ENCODE measurements at regions not wholly inside any gene's neighbourhood (a gene's known extent, or its start where the extent isn't known, plus 50 kb on each side); places are given as distances from the start of the nearest gene placed in this dataset.

GRCh38 chr2:176753205-176753604 is 459.4 kb upstream of the HNRNPA3 start:
- ChIA-PET CTCF (interaction anchor here (1.4 kb wide), 1 partner anchor 626 kb away, joined by 4 read pairs; no protein-coding TSS in a partner anchor), POLR2A (no interaction called here)
- DNase-seq (ENCODE audit: low read depth, low spot score), result no peak
- H3K4me3 ChIP-seq (ENCODE audit: low read depth, low read length), result no peak overlapping the region
- TF ChIP-seq, protein P1, sequence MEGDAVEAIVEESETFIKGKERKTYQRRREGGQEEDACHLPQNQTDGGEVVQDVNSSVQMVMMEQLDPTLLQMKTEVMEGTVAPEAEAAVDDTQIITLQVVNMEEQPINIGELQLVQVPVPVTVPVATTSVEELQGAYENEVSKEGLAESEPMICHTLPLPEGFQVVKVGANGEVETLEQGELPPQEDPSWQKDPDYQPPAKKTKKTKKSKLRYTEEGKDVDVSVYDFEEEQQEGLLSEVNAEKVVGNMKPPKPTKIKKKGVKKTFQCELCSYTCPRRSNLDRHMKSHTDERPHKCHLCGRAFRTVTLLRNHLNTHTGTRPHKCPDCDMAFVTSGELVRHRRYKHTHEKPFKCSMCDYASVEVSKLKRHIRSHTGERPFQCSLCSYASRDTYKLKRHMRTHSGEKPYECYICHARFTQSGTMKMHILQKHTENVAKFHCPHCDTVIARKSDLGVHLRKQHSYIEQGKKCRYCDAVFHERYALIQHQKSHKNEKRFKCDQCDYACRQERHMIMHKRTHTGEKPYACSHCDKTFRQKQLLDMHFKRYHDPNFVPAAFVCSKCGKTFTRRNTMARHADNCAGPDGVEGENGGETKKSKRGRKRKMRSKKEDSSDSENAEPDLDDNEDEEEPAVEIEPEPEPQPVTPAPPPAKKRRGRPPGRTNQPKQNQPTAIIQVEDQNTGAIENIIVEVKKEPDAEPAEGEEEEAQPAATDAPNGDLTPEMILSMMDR (IDR thresholded peaks at IDR 0.05; ENCODE audit: insufficient read depth, low read length, missing control alignments), result no peak

- TF ChIP-seq, protein P1 (IDR thresholded peaks at IDR 0.05; ENCODE audit: insufficient read depth, low read length, missing control alignments), result no peak
- no peak overlapping the region for H3K4me3 ChIP-seq (ENCODE audit: low read depth, low read length)
- no peak for DNase-seq (ENCODE audit: low read depth, low spot score)
- CTCF ChIA-PET, result interaction anchor here (1.4 kb wide), 1 partner anchor 627 kb away, joined by 4 read pairs; no protein-coding TSS in a partner anchor
- POLR2A ChIA-PET, result no interaction called here
Measured at GRCh38 chr2:176753752-176754474, 458.7 kb upstream of the HNRNPA3 start.

DNA sequence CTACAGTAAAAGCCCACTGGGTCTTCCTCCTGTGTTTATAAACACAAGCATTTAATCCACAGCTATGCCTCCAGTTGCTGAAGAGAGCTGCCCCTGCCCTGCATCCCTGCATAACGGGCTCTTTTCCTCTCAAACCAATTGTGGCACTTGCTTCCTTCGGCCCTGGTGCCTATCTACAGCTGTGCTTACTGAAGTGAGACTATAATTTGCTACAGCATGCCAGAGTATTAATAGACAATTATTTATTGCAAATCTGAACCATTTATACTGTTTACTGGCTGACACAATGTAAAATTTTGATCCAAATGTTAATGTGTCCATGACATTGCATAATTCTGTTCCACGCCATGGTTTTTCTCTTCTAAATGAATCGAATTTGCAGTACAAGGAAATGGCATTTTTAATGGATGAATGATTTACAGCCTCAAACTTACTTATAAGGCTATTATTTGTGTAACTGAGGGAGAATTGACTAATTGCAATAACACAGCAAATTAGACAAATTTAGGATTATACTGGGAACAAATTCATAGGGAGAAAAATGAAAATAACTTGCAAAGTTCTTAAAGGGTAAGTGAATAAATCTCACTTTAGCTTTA is 457.0 kb upstream of the HNRNPA3 start:
- ChIA-PET POLR2A (no interaction called here), CTCF (no interaction called here)
- DNase-seq (ENCODE audit: low read depth, low spot score), result no peak
- TF ChIP-seq, protein P1 (IDR thresholded peaks at IDR 0.05; ENCODE audit: insufficient read depth, low read length, missing control alignments), result no peak
- no peak overlapping the region for H3K4me3 ChIP-seq (ENCODE audit: low read depth, low read length)

- DNase-seq (ENCODE audit: low read depth, low spot score), result no peak
- H3K4me3 ChIP-seq (ENCODE audit: low read depth, low read length), result no peak overlapping the region
- ChIA-PET POLR2A (no interaction called here), CTCF (no interaction called here)
- TF ChIP-seq, protein P1 (IDR thresholded peaks at IDR 0.05; ENCODE audit: insufficient read depth, low read length, missing control alignments), result no peak
Measured at GRCh38 chr2:176758426-176758825, 454.2 kb upstream of the HNRNPA3 start.

- CTCF ChIA-PET, result no interaction called here
- POLR2A ChIA-PET, result no interaction called here
Measured at GRCh38 chr2:176760439-176760838, 452.2 kb upstream of the HNRNPA3 start.

GRCh38 chr2:176763130-176763529 is 449.5 kb upstream of the HNRNPA3 start:
- H3K4me3 ChIP-seq (ENCODE audit: low read depth, low read length), result no peak overlapping the region
- TF ChIP-seq, protein P1 (IDR thresholded peaks at IDR 0.05; ENCODE audit: insufficient read depth, low read length, missing control alignments), result no peak
- POLR2A ChIA-PET, result no interaction called here
- CTCF ChIA-PET, result no interaction called here
- no peak for DNase-seq (ENCODE audit: low read depth, low spot score)

More at GRCh38 chr2:176760439-176760838, 452.2 kb upstream of the HNRNPA3 start:
- DNase-seq (ENCODE audit: low read depth, low spot score), result no peak
- no peak overlapping the region for H3K4me3 ChIP-seq (ENCODE audit: low read depth, low read length)
- TF ChIP-seq, protein P1 (IDR thresholded peaks at IDR 0.05; ENCODE audit: insufficient read depth, low read length, missing control alignments), result no peak

All from AG04449 (cell line).